AG04449 (cell line): ENCODE measurements at regions not wholly inside any gene's neighbourhood (a gene's known extent, or its start where the extent isn't known, plus 50 kb on each side); places are given as distances from the start of the nearest gene placed in this dataset.

Source experiments
- CTCF ChIA-PET: fragments of 350-600 bp; formaldehyde crosslinking; extraction: SDS; loops from one replicate; lab custom pipeline; 2021; ENCODE audit warnings: antibody characterized with exemption; lab: Yijun Ruan, JAX
- POLR2A ChIA-PET: fragments of 400-600, 350-600 bp; formaldehyde crosslinking; extraction: SDS; loops from one replicate; lab custom pipeline; 2020; ENCODE audit warnings: antibody characterized with exemption, inconsistent platforms; lab: Yijun Ruan, JAX
- DNase-seq: peaks from one replicate; pipeline ENCODE4 v3.0.0-alpha.2; 2010; ENCODE audit warnings: low read depth, low spot score
- H3K4me3 ChIP-seq: 2 replicates; pipeline ENCODE4 v1.5.1; 2011; ENCODE audit warnings: low read depth, mild to moderate bottlenecking, control low read depth, low read length
- TF ChIP-seq, protein P1 (sequence below): IDR thresholded peaks from one replicate; pipeline ENCODE4 v1.5.1; 2011; ENCODE audit warnings: mild to moderate bottlenecking, moderate library complexity, low read length, control low read depth, inconsistent platforms; ENCODE audit not compliant: insufficient read depth; ENCODE audit errors: missing control alignments

DNA sequence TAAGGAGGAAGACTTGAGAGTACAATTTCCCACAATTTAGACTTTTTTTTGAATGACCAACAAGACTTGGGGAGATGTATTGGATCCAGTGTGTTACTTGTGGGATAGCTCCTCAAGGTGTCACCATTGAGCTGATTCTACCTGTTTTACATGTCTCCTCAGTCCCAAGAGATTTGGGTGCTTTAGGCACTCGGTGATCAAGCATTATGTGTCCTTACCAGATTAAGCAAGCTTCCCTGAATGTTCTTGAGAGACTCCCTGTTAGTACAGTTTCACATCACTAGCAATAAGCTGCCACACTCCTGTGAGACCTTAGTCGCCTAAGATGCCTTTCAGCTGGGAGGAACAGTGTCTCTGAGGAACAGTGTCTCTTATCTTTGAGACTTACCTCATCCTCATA lies 384.3 kb upstream of the SYT4 start:
- ChIA-PET CTCF (interaction anchor here (0.7 to 1.7 kb wide), 15 partner anchors 9 to 667 kb away, joined by 3 to 6 read pairs (median 3); no protein-coding TSS in a partner anchor), POLR2A (no interaction called here)
- TF ChIP-seq, protein P1, sequence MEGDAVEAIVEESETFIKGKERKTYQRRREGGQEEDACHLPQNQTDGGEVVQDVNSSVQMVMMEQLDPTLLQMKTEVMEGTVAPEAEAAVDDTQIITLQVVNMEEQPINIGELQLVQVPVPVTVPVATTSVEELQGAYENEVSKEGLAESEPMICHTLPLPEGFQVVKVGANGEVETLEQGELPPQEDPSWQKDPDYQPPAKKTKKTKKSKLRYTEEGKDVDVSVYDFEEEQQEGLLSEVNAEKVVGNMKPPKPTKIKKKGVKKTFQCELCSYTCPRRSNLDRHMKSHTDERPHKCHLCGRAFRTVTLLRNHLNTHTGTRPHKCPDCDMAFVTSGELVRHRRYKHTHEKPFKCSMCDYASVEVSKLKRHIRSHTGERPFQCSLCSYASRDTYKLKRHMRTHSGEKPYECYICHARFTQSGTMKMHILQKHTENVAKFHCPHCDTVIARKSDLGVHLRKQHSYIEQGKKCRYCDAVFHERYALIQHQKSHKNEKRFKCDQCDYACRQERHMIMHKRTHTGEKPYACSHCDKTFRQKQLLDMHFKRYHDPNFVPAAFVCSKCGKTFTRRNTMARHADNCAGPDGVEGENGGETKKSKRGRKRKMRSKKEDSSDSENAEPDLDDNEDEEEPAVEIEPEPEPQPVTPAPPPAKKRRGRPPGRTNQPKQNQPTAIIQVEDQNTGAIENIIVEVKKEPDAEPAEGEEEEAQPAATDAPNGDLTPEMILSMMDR = peak; percentile 38

DNA sequence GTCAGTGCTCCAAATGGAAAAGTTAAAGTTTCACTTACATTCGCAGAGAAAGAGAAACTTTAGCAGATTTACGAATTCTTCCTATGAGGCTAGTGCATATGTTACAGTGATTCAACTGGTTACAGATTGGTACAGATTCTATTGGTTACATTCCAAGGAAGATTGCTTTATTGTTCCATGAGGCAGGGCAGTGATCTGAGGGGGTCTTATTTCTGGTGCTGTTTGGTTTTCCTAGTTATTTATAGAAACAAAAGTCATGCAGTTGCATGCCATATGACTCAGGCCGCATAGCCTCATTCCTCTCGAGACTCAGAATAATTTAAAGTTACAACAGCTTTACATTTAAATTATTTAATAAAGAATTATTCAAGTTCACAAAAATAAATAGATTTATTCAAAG lies 385.4 kb upstream of the SYT4 start:
- ChIA-PET POLR2A (no interaction called here), CTCF (interaction anchor here (1.3 kb wide), 2 partner anchors 37 to 41 kb away, joined by 3 read pairs; no protein-coding TSS in a partner anchor)
- H3K4me3 ChIP-seq = peak overlapping the region; percentile 38
- peak; percentile 78 for DNase-seq
- TF ChIP-seq, protein P1 = no peak

More for the DNA sequence above, 384.3 kb upstream of the SYT4 start:
- DNase-seq = peak; percentile 46
- H3K4me3 ChIP-seq = no peak overlapping the region

DNA sequence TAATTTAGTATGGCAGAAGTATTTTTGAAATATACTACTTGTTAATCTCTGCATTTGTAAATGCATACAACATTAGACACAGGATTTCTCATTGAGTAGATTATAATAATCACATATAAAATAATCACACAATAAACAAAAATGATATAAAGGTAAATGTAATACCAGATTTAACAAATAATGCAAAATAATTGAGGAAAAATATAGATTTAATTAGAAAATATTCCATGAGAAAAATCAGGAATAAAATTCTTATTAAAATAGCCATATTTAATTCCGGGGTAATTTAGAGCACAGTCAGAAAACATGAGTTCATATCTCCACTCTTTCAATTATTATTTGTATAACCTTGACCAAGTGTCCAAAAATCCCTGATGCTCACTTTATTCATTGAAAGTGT lies 385.9 kb upstream of the SYT4 start:
- no peak overlapping the region for H3K4me3 ChIP-seq
- TF ChIP-seq, protein P1 = no peak
- ChIA-PET POLR2A (no interaction called here), CTCF (no interaction called here)
- DNase-seq = no peak

DNA sequence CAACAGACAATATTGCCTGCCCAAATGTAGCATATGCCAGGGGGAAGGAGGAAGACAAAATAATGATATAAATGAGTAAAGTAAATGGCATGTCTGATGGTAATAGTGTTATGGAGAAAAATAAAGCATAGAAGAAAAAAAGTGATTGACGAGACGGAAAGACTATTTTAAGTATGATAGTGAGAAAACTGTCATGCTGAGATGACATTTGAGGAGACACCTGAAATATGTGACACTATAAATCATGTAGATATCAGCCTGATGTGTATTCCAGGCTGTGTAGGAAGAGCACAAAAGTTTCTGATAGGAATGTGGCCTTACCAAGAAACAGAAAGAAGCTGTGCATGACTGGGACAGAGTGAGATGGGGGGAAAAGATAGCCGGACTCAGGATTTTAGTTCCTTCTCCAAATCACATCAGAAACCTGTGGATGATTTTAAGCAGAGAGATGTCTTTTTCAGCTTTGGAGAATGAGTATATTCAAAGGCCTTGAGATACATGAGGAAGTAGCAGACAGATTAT lies 387.3 kb upstream of the SYT4 start:
- ChIA-PET POLR2A (no interaction called here), CTCF (no interaction called here)
- H3K4me3 ChIP-seq = no peak overlapping the region
- no peak for DNase-seq
- TF ChIP-seq, protein P1 = no peak

DNA sequence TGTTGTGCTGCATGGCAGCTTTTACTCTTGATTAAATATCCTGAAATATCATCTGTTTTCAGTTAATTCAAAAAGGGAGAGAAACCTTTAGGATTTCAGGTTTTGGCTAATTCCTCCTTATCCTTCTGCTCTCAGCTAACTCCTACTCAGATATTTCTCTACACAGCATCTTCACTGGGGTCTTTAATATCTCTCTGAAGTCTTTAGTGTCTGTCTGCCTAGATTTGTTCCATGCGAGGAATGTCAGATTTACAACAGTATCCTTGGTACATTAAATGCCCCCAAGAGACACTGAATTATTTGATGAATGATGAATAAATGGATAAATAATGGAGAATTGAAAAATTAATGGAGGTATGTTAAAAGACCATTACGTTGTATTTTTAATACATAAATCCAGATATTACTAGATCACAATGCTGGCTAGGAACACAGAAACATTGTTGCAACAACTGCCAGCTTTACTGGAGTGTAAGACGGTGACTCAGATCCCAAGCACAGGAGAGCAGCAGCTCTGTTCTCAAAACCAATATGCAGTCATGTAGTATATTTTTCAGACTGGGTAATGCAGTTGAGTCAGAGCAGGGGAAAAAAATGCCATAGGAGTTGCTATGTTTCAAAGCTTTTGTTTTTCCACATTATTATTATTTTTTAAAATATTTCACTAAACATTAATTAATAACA lies 388.0 kb upstream of the SYT4 start:
- POLR2A ChIA-PET = no interaction called here
- no peak overlapping the region for H3K4me3 ChIP-seq
- CTCF ChIA-PET = no interaction called here
- DNase-seq = peak; percentile 72
- TF ChIP-seq, protein P1 = no peak

DNA sequence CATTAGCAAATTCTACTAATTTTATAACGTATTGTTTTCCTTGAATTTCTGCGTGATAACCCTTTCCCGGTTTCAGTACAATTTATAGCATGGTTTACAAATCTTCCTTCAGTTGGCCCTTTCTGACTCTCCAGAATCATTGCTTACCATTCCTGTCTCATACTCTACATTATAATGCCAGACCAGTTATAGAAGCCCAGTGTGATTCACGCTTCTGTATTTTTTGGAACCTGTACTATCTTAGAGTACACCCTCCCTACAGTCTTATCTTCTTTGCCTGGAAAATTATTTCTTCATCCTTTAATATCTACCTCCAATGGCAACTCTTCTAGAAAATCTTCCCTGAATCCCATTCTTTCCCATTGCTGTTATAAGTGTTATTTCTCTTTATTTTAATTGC lies 391.6 kb upstream of the SYT4 start:
- no peak overlapping the region for H3K4me3 ChIP-seq
- ChIA-PET CTCF (no interaction called here), POLR2A (no interaction called here)
- TF ChIP-seq, protein P1 = no peak
- DNase-seq = no peak
